ENCODE measurements at regions not wholly inside any gene's neighbourhood (a gene's known extent, or its start where the extent isn't known, plus 50 kb on each side); places are given as distances from the start of the nearest gene placed in this dataset.

DNA sequence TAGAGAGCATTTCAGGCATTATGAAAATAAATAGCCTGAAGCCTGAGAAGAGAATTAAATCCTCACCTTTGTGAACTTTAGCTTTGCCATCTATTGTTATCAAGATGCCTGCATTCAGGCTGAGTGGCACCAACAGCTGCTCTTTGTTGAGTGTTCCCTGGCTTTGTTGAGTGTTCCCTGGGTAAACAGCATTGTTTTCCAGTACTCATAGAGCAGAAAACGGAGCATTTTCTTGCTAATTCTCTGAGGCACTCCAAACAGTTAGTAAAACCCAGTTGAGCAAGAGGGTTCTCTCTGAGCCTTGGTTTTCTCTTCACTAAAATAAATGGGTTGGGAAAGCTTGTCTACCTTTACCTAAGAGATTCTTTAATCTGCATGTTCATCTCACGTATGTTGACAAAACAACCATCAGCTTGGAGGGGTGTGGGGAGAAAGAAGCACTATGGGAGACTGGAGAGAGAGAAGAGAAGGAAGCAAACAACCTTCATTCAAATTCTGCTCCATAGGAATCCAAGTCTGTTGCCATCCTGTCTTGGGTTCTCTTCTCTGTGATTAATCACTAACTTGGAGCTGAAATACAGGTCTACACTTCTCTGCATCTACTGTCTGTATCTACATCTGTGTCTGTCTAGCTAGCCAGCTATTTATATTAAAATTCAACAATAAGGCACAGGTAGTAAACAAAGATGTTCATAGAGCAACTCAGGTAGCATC, 567.0 kb upstream of the SOX11 start:
- TF ChIP-seq, protein P1, sequence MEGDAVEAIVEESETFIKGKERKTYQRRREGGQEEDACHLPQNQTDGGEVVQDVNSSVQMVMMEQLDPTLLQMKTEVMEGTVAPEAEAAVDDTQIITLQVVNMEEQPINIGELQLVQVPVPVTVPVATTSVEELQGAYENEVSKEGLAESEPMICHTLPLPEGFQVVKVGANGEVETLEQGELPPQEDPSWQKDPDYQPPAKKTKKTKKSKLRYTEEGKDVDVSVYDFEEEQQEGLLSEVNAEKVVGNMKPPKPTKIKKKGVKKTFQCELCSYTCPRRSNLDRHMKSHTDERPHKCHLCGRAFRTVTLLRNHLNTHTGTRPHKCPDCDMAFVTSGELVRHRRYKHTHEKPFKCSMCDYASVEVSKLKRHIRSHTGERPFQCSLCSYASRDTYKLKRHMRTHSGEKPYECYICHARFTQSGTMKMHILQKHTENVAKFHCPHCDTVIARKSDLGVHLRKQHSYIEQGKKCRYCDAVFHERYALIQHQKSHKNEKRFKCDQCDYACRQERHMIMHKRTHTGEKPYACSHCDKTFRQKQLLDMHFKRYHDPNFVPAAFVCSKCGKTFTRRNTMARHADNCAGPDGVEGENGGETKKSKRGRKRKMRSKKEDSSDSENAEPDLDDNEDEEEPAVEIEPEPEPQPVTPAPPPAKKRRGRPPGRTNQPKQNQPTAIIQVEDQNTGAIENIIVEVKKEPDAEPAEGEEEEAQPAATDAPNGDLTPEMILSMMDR (IDR thresholded peaks at IDR 0.05; ENCODE audit: extremely low read depth, missing control alignments) = no peak
- DNase-seq (ENCODE audit: low spot score) = no peak

DNA sequence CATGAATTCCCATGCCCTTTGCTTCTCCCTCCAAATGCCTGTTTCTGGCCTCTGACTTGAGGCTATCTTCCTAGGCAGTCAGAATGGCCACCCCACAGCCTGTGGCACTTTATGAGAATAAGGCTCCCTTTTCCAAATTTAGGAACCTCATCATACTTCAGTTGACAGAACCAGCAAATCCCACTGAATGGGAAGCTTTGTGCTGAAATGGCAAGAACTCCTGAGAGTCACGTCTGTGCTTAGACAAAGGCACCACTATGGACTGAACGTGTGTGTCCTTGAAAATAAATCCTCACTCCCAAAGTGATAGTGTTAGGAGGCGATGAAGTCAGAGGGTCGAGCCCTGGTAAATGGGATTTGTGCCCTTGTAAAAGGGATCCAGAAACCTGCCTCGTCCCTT, 559.9 kb upstream of the SOX11 start:
- TF ChIP-seq, protein P1 (IDR thresholded peaks at IDR 0.05; ENCODE audit: extremely low read depth, missing control alignments) = no peak
- no peak for DNase-seq (ENCODE audit: low spot score)

DNA sequence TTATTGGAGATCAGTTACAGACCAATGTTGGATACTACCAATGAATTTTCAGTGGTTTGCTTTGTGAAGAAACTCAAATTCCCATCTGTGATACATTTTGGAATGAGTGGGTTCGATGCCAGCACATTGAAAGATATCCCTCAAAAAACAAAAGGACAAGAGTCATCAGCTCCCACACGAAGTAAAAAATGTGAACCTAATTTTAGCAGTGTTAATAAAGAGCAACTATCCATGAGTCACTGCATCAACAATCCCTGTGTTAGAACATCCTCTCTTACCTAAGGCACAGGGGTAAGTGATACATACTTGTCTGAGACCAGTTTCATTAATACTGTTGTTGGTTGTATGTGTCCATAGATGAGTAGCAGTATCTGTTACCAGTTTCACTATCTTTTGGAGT, 551.8 kb upstream of the SOX11 start:
- DNase-seq (ENCODE audit: low spot score) = no peak
- TF ChIP-seq, protein P1 (IDR thresholded peaks at IDR 0.05; ENCODE audit: extremely low read depth, missing control alignments) = no peak

DNA sequence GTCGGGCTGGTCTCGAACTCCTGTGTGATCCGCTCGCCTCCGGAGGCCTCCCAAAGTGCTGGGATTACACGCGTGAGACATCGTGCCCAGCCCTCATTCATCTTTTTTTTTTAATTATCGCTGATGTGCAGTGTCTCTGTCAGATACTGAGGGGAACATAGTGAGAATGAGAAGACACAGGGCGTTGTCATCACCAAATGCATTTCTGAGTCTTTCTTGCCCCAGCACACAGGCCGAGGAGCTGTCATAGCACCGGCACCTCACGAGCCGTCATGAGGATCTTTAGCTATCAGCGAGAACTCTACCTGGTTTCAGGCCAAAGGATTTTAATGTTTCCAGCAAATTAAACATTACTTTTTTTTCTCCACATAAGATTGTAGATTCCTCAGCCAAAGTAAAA, 548.0 kb upstream of the SOX11 start:
- TF ChIP-seq, protein P1 (IDR thresholded peaks at IDR 0.05; ENCODE audit: extremely low read depth, missing control alignments) = no peak
- no peak for DNase-seq (ENCODE audit: low spot score)

DNA sequence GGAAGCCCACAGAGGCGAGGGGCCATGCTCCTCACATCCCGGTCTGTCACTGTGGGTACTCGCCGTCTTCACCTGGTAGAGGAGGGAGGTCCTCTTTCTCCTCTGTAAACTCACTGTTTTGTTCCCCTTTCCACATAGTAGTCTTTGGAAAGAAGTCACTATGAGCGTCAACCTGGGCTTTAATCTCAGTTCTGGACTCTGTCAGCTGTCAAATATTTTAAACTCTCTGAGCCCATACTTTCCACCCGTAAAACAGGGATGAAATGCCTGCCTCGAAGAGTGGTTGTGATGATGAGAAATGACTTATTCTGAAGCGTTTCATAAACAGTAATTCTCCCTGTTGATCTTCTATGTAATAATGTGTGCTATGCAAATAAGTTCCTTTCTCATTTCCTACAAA, 547.1 kb upstream of the SOX11 start:
- TF ChIP-seq, protein P1 (IDR thresholded peaks at IDR 0.05; ENCODE audit: extremely low read depth, missing control alignments) = no peak
- DNase-seq (ENCODE audit: low spot score) = no peak

DNA sequence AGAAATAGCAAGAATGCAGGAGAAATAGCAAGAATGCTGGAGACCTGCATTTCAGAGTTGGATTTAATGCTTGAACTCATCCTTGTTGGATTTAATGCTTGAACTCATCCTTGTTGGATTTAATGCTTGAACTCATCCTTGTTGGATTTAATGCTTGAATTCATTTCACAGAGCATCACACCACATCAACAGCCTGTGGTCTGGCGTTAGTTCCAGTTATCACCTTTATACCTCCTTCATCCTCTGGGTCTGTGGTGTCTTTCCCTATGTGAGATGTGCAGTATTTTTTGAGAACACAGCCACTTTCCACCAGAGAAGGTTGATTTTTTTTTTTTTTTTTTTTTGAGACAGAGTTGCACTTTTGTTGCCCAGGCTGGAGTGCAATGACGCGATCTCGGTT, 546.4 kb upstream of the SOX11 start:
- no peak for DNase-seq (ENCODE audit: low spot score)

DNA sequence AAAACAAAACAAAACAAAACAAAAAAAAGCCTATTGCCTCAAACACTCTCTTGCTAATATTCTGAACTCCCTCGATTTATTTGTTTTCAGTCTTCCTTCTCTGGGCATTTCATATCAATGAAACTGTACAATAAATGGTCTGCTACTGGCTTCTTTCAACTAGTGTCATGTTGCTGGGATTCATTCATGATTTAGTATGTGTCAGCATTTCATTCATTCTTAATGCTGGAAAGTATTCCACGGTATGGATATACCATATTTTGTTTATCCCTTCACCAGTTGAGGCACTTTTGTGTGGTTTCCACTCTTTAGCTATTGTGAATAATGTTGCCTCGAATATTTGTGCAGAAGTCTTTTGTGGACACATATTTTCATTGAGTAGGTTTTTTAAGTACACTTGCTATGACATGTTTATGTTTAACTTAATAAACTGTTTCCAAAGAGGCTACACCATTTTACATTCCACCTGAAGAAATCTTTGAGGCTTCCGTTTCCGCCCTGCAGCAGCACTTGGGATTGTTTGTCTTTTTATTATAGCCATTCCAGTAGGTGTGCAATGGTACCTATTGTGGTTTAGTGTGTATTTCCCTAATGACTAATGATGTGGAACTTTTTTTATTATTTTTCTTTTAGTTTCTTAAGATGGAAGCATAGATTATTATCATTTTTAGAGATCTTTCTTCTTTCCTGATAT, 543.6 kb upstream of the SOX11 start:
- no peak for DNase-seq (ENCODE audit: low spot score)
- TF ChIP-seq, protein P1 (IDR thresholded peaks at IDR 0.05; ENCODE audit: extremely low read depth, missing control alignments) = no peak

More for the DNA sequence above, 546.4 kb upstream of the SOX11 start:
- TF ChIP-seq, protein P1 (IDR thresholded peaks at IDR 0.05; ENCODE audit: extremely low read depth, missing control alignments) = no peak

Measured in GM20000 (cell line).